K562 (cell line): ENCODE measurements at regions not wholly inside any gene's neighbourhood (a gene's known extent, or its start where the extent isn't known, plus 50 kb on each side); places are given as distances from the start of the nearest gene placed in this dataset.
A peak's percentile ranks its signal among the peaks of the same experiment; 100 is the strongest.

Experiments
- BDP1 ChIP-seq: IDR thresholded peaks from 3 replicates; pipeline ENCODE4 v1.6.1; 2011; ENCODE audit not compliant: insufficient read length, insufficient read depth
- FOXK2 ChIP-seq, 2 experiments: fragments of 450-650 bp; IDR thresholded peaks in 1 of 2; conservative IDR thresholded peaks in 1 of 2; 2 replicates each; pipeline ENCODE4 v1.6.1; 2016; ENCODE audit warnings: low read depth in 2 of 2, mild to moderate bottlenecking in 1 of 2
- MCM5 ChIP-seq: fragments of 450-650 bp; IDR thresholded peaks from 2 replicates; pipeline ENCODE4 v1.6.1; 2016; ENCODE audit warnings: low read depth
- ZKSCAN8 ChIP-seq: fragments of 200-800 bp; sonication (Bioruptor generic); IDR thresholded peaks from 2 replicates; pipeline ENCODE4 v1.6.1; 2016; ENCODE audit warnings: missing genetic modification characterization, missing compliant biosample characterization
- TF ChIP-seq, protein P1 (sequence below): fragments of 450-650 bp; formaldehyde crosslinking; IDR thresholded peaks from 2 replicates; pipeline ENCODE4 v1.4.0; 2020; ENCODE audit warnings: mild to moderate bottlenecking
- TF ChIP-seq, protein P2 (sequence below), 3 experiments: IDR thresholded peaks in 2 of 3; conservative IDR thresholded peaks in 1 of 3; 2 replicates each; pipeline ENCODE4 v1.5.1; 2011 to 2012; ENCODE audit warnings: low read length in 3 of 3, mild to moderate bottlenecking in 3 of 3, control low read depth in 2 of 3, improper control_type of control experiment in 1 of 3, inconsistent platforms in 1 of 3, low read depth in 1 of 3, mixed read lengths in 1 of 3, moderate library complexity in 1 of 3; ENCODE audit not compliant: insufficient read depth in 2 of 3
- TF ChIP-seq, protein P3 (sequence below): fragments of 450-650 bp; IDR thresholded peaks from 2 replicates; pipeline ENCODE4 v1.7.1; 2018; ENCODE audit warnings: mild to moderate bottlenecking, low read depth; ENCODE audit not compliant: partially characterized antibody

GRCh38 chr7:98745722-98746318, 124.0 kb downstream of the TMEM130 start:
- TF ChIP-seq BDP1 (no peak), FOXK2 (conservative IDR thresholded peaks at IDR 0.05 in 1 of 2, IDR thresholded peaks at IDR 0.05 in 1 of 2; ENCODE audit: low read depth in 2 of 2) (no peak), MCM5 (no peak), ZKSCAN8 (CRISPR knock-in tag) (no peak)
- TF ChIP-seq, protein P1, sequence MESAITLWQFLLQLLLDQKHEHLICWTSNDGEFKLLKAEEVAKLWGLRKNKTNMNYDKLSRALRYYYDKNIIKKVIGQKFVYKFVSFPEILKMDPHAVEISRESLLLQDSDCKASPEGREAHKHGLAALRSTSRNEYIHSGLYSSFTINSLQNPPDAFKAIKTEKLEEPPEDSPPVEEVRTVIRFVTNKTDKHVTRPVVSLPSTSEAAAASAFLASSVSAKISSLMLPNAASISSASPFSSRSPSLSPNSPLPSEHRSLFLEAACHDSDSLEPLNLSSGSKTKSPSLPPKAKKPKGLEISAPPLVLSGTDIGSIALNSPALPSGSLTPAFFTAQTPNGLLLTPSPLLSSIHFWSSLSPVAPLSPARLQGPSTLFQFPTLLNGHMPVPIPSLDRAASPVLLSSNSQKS (CRISPR knock-in tag), result no peak
- TF ChIP-seq, protein P2, sequence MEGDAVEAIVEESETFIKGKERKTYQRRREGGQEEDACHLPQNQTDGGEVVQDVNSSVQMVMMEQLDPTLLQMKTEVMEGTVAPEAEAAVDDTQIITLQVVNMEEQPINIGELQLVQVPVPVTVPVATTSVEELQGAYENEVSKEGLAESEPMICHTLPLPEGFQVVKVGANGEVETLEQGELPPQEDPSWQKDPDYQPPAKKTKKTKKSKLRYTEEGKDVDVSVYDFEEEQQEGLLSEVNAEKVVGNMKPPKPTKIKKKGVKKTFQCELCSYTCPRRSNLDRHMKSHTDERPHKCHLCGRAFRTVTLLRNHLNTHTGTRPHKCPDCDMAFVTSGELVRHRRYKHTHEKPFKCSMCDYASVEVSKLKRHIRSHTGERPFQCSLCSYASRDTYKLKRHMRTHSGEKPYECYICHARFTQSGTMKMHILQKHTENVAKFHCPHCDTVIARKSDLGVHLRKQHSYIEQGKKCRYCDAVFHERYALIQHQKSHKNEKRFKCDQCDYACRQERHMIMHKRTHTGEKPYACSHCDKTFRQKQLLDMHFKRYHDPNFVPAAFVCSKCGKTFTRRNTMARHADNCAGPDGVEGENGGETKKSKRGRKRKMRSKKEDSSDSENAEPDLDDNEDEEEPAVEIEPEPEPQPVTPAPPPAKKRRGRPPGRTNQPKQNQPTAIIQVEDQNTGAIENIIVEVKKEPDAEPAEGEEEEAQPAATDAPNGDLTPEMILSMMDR (IDR thresholded peaks at IDR 0.05 in 2 of 3, conservative IDR thresholded peaks at IDR 0.05 in 1 of 3; ENCODE audit: insufficient read depth in 2 of 3, low read depth in 1 of 3, low read length in 3 of 3), result peak; percentile 82 to 90 (median 89)
- TF ChIP-seq, protein P3, sequence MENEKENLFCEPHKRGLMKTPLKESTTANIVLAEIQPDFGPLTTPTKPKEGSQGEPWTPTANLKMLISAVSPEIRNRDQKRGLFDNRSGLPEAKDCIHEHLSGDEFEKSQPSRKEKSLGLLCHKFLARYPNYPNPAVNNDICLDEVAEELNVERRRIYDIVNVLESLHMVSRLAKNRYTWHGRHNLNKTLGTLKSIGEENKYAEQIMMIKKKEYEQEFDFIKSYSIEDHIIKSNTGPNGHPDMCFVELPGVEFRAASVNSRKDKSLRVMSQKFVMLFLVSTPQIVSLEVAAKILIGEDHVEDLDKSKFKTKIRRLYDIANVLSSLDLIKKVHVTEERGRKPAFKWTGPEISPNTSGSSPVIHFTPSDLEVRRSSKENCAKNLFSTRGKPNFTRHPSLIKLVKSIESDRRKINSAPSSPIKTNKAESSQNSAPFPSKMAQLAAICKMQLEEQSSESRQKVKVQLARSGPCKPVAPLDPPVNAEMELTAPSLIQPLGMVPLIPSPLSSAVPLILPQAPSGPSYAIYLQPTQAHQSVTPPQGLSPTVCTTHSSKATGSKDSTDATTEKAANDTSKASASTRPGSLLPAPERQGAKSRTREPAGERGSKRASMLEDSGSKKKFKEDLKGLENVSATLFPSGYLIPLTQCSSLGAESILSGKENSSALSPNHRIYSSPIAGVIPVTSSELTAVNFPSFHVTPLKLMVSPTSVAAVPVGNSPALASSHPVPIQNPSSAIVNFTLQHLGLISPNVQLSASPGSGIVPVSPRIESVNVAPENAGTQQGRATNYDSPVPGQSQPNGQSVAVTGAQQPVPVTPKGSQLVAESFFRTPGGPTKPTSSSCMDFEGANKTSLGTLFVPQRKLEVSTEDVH, result no peak
